Suprapubic skin (tissue), 3 donors: ENCODE measurements at regions not wholly inside any gene's neighbourhood (a gene's known extent, or its start where the extent isn't known, plus 50 kb on each side); places are given as distances from the start of the nearest gene placed in this dataset.

Source experiments
- POLR2A ChIP-seq, 2 donors: fragments of 450-650 bp; IDR thresholded peaks; one replicate each; pipeline ENCODE4 v1.6.1; 2017; ENCODE audit warnings: antibody characterized with exemption in 2 of 2, mild to moderate bottlenecking in 2 of 2, moderate library complexity in 2 of 2
- TF ChIP-seq, protein P1 (sequence below), 2 donors: fragments of 200-600 bp in 1 of 2; fragments of 450-650 bp in 1 of 2; sonication (generic) in 1 of 2; IDR thresholded peaks; one replicate each; pipeline ENCODE4 v1.5.1; 2016 to 2019; ENCODE audit warnings: antibody characterized with exemption in 2 of 2, mild to moderate bottlenecking in 1 of 2, moderate library complexity in 1 of 2

DNA sequence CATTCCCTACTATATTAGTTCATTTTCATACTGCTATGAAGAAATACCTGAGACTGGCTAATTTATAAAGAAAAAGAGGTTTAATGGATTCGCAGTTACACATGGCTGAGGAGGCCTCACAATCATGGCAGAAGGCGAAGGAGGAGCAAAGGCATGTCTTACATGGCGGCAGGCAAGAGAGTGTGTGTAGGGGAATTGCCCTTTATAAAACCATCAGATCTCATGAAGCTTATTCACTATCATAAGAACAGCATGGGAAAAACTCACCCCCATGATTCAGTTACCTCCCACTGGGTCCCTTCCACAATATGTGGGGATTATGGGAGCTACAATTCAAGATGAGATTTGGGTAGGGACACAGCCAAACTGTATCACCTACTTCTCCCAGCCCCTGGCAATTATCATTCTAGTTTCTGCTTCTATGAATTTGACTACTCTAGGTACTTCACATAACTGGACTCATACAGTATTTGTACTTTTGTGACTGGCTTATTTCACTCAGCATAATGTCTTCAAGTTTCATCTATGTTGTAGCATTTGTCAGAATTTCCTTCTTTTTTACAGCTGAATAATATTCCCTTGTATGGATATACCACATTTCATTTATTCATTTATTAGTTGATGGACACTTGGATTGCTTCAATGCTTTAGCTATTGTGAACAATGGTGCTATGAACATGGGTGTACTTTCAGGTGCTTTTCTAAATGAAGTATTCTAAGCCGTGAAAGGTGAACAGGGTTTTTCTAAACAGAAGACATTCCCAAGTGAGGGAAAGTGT is 219.5 kb upstream of the NUDT4 start:
- TF ChIP-seq, protein P1, sequence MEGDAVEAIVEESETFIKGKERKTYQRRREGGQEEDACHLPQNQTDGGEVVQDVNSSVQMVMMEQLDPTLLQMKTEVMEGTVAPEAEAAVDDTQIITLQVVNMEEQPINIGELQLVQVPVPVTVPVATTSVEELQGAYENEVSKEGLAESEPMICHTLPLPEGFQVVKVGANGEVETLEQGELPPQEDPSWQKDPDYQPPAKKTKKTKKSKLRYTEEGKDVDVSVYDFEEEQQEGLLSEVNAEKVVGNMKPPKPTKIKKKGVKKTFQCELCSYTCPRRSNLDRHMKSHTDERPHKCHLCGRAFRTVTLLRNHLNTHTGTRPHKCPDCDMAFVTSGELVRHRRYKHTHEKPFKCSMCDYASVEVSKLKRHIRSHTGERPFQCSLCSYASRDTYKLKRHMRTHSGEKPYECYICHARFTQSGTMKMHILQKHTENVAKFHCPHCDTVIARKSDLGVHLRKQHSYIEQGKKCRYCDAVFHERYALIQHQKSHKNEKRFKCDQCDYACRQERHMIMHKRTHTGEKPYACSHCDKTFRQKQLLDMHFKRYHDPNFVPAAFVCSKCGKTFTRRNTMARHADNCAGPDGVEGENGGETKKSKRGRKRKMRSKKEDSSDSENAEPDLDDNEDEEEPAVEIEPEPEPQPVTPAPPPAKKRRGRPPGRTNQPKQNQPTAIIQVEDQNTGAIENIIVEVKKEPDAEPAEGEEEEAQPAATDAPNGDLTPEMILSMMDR (IDR thresholded peaks at IDR 0.05), result no peak
- no peak for TF ChIP-seq POLR2A (IDR thresholded peaks at IDR 0.05)
